ENCODE measurements at regions not wholly inside any gene's neighbourhood (a gene's known extent, or its start where the extent isn't known, plus 50 kb on each side); places are given as distances from the start of the nearest gene placed in this dataset.

GRCh38 chr3:80465746-80466145, 697.9 kb upstream of the ROBO1 start:
- Mint-ChIP-seq H3K4me1 (ENCODE audit: unreplicated experiment) (no peaks in the 10 kb centered on the region), H3K27me3 (ENCODE audit: unreplicated experiment) (no peaks in the 10 kb centered on the region), H3K36me3 (ENCODE audit: low read depth, unreplicated experiment) (no peaks in the 10 kb centered on the region), H3K9me3 (ENCODE audit: unreplicated experiment) (no peaks in the 10 kb centered on the region), H3K27ac (ENCODE audit: unreplicated experiment) (no peak overlapping the region), H3K4me3 (ENCODE audit: unreplicated experiment) (no peak overlapping the region)
- TF ChIP-seq CTCF (IDR thresholded peaks at IDR 0.05; ENCODE audit: unreplicated experiment) = no peak
- DNase-seq (ENCODE audit: low spot score) = no peak

- Mint-ChIP-seq H3K27me3 (ENCODE audit: unreplicated experiment) (no peaks in the 10 kb centered on the region), H3K36me3 (ENCODE audit: low read depth, unreplicated experiment) (no peaks in the 10 kb centered on the region), H3K4me3 (ENCODE audit: unreplicated experiment) (no peak overlapping the region), H3K4me1 (ENCODE audit: unreplicated experiment) (no peaks in the 10 kb centered on the region), H3K9me3 (ENCODE audit: unreplicated experiment) (no peaks in the 10 kb centered on the region), H3K27ac (ENCODE audit: unreplicated experiment) (no peak overlapping the region)
- no peak for TF ChIP-seq CTCF (IDR thresholded peaks at IDR 0.05; ENCODE audit: unreplicated experiment)
- no peak for DNase-seq (ENCODE audit: low spot score)
Observed at GRCh38 chr3:80451393-80451792, 683.6 kb upstream of the ROBO1 start.

GRCh38 chr3:80445641-80446040, 677.8 kb upstream of the ROBO1 start:
- TF ChIP-seq CTCF (IDR thresholded peaks at IDR 0.05; ENCODE audit: unreplicated experiment) = no peak
- no peak for DNase-seq (ENCODE audit: low spot score)
- H3K4me3 Mint-ChIP-seq (ENCODE audit: unreplicated experiment) = no peak overlapping the region
- H3K27ac Mint-ChIP-seq (ENCODE audit: unreplicated experiment) = no peak overlapping the region
- no peaks in the 10 kb centered on the region for H3K9me3 Mint-ChIP-seq (ENCODE audit: unreplicated experiment)
- H3K4me1 Mint-ChIP-seq (ENCODE audit: unreplicated experiment) = no peaks in the 10 kb centered on the region
- no peaks in the 10 kb centered on the region for H3K27me3 Mint-ChIP-seq (ENCODE audit: unreplicated experiment)
- H3K36me3 Mint-ChIP-seq (ENCODE audit: low read depth, unreplicated experiment) = no peaks in the 10 kb centered on the region

- Mint-ChIP-seq H3K4me3 (ENCODE audit: unreplicated experiment) (no peak overlapping the region), H3K9me3 (ENCODE audit: unreplicated experiment) (no peaks in the 10 kb centered on the region), H3K36me3 (ENCODE audit: low read depth, unreplicated experiment) (no peaks in the 10 kb centered on the region), H3K27ac (ENCODE audit: unreplicated experiment) (no peak overlapping the region), H3K27me3 (ENCODE audit: unreplicated experiment) (no peaks in the 10 kb centered on the region), H3K4me1 (ENCODE audit: unreplicated experiment) (no peaks in the 10 kb centered on the region)
- DNase-seq (ENCODE audit: low spot score) = no peak
- TF ChIP-seq CTCF (IDR thresholded peaks at IDR 0.05; ENCODE audit: unreplicated experiment) = no peak
Observed at GRCh38 chr3:80445053-80445452, 677.3 kb upstream of the ROBO1 start.

- no peak overlapping the region for H3K4me3 Mint-ChIP-seq (ENCODE audit: unreplicated experiment)
Observed at GRCh38 chr3:80439490-80439889, 671.7 kb upstream of the ROBO1 start.

More at GRCh38 chr3:80439490-80439889, 671.7 kb upstream of the ROBO1 start:
- no peak for TF ChIP-seq CTCF (IDR thresholded peaks at IDR 0.05; ENCODE audit: unreplicated experiment)
- Mint-ChIP-seq H3K27me3 (ENCODE audit: unreplicated experiment) (no peaks in the 10 kb centered on the region), H3K36me3 (ENCODE audit: low read depth, unreplicated experiment) (no peaks in the 10 kb centered on the region), H3K9me3 (ENCODE audit: unreplicated experiment) (no peaks in the 10 kb centered on the region), H3K4me1 (ENCODE audit: unreplicated experiment) (no peaks in the 10 kb centered on the region), H3K27ac (ENCODE audit: unreplicated experiment) (no peak overlapping the region)
- no peak for DNase-seq (ENCODE audit: low spot score)

Measured in endothelial cell (in vitro differentiated cells).